GM18511 (cell line): ENCODE measurements at regions not wholly inside any gene's neighbourhood (a gene's known extent, or its start where the extent isn't known, plus 50 kb on each side); places are given as distances from the start of the nearest gene placed in this dataset.

Source experiments
- ATAC-seq: cut with Tn5 transposase; IDR thresholded peaks from one replicate; pipeline ENCODE4 v1.9.1; 2021; ENCODE audit warnings: mild to moderate bottlenecking, moderate library complexity; ENCODE audit not compliant: unreplicated experiment

DNA sequence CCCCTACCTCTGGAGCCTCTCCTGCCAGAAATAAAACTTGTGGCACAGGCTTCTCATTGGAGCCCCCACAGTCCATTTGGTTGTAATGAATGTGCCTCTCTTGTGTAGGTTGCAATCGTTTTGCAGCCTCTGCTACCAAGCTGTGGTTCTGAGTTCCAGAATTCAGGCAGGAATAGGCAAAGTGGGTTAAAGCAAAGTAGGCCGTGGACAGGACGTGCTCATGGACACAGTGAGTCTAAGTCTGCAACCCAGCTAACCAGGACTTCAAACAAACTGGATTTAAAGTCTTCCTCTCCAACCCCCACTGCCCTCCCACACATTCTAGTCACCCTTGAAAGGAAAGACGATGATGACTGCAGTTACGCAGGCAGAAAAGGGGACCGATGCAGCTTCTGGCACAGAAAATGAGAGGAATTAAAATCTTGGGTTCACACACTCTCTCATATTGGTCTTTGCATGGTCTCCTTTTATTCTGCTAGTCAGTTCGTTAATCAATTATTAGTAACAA, 260.0 kb downstream of the PIK3R1 start:
- no peak for ATAC-seq

DNA sequence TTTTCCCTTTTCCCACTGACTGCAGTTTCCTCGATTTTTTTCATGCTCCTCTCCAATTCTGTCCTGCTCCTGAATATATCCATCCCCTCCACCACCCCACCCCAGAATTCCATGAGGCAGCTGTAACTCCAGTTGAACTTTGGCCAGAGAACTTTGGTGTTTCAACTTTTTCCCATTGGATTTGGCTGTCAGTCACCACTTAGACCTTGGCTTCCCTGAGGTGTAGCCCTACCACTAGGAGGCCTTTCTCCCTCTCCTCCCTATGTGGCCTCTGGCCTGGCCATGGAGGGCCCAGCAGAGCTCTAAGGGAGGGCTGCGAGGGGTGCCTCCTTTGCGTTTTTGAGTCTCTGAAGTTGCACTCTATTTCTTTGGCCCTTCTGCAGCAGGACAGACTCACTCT, 261.3 kb downstream of the PIK3R1 start:
- no peak for ATAC-seq

- no peak for ATAC-seq
These were observed 262.9 kb downstream of the PIK3R1 start for GRCh38 chr5:68478301-68479095.

- ATAC-seq, result no peak
These were observed 264.0 kb downstream of the PIK3R1 start for GRCh38 chr5:68479524-68479923.

DNA sequence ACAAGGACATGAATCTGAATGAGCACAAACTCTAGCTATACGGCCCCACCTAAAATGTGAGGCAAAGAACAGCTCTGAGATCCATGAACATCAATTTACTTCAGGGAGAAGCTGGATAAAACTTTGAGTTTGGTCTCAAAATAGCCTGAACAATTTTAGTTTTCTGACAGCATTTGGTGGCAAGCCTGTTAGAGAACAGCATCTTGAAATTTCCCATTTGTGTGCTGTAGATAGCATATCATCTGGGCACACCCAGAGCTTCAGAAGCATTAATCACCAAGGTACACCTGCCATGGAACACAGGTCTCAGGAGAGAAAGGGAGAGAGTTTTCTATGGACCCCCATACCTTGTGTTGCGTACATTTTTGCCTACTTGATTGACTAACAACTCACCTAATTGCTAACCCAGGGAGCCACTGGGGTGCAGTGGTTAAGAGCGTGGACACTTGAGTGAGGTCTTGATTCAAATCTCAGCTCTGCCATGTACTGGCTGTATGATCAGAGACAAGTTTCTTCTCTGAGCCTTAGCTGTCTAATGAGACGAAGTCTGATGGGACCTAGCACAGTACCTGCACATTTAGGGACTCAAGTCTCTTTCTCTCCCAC, 264.9 kb downstream of the PIK3R1 start:
- no peak for ATAC-seq

- no peak for ATAC-seq
These were observed 266.6 kb downstream of the PIK3R1 start for GRCh38 chr5:68482199-68482598.

GRCh38 chr5:68484307-68485068, 268.9 kb downstream of the PIK3R1 start:
- ATAC-seq, result no peak

GRCh38 chr5:68489556-68489955, 274.0 kb downstream of the PIK3R1 start:
- no peak for ATAC-seq

GRCh38 chr5:68490406-68490805, 274.9 kb downstream of the PIK3R1 start:
- no peak for ATAC-seq

DNA sequence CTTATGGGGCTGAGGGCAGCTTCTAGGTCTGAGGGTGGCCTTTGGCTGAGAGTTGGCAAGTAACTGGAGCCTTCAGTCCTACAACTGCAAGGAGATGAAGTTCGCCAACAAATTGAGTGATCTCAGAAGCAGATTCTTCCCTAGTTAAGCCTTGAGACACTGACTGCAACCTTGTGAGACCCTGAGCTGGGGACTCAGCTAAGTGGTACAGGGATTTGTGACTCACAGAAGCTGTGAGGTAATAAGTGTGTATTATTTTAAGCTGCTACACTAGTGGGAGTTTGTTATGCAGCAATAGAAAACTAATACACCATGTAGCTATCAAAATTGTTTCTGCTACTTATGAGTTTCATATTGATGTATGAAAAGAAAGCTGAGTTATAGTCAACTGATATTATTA, 279.2 kb downstream of the PIK3R1 start:
- no peak for ATAC-seq

- ATAC-seq, result no peak
These were observed 284.4 kb downstream of the PIK3R1 start for GRCh38 chr5:68499987-68500386.

DNA sequence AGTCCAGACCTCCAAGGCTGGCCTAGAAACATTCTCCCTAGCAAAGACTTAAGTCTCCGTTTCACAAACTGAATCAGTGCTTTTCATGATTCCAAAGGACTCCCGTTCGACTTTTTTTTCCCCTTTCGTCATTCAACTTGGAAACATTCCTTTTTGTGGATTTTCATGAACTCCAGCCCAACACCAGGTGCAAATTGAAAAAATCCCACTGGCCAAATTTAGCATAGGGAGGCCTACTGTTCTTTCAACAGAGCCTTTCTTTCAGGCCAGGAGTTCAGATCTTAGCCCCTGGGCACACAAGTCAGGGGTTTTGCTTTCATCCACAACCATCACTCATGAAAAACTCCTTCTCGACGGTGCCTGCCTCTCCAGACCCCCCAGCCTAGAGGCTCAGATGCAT, 285.3 kb downstream of the PIK3R1 start:
- no peak for ATAC-seq

GRCh38 chr5:68502531-68502930, 287.0 kb downstream of the PIK3R1 start:
- ATAC-seq, result no peak

DNA sequence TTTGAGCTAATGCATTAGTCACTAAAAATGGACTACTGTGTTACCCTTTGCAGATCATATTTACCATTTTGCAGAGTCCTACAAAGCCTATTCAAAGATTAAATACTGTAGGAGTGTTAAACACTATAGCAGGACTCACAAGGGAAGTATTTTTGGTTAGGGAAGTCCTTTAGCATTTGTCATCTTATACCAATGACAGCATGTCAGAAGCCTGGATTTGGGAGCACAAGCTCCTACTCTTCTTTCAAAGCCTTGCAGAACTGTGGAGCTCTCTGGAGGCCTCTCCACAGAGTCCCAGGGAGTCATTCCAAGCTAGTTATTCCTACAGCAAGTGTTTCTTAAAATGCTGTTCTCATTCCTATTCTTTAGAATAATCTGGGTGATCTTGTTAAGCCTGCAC, 288.8 kb downstream of the PIK3R1 start:
- ATAC-seq, result no peak

- no peak for ATAC-seq
These were observed 290.6 kb downstream of the PIK3R1 start for GRCh38 chr5:68505917-68506860.

DNA sequence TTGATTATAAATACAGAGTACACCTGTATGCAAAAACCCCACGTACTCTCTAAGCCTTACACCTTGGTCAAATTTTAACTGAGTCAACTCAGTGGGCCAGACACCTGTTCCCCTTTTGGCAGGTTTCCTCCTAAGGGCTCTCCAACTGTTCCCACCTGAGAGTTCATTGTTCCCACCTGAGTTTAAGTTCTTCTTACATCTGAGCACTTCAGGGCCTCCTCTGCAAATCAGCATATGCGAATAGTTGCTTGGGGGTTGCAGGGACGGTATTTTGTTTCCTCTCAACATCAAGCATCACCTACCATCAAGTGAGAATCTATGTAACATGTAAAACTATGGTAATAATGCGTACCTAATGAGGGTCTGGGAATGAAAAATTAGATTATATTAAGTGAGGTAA, 300.0 kb downstream of the PIK3R1 start:
- ATAC-seq, result no peak

DNA sequence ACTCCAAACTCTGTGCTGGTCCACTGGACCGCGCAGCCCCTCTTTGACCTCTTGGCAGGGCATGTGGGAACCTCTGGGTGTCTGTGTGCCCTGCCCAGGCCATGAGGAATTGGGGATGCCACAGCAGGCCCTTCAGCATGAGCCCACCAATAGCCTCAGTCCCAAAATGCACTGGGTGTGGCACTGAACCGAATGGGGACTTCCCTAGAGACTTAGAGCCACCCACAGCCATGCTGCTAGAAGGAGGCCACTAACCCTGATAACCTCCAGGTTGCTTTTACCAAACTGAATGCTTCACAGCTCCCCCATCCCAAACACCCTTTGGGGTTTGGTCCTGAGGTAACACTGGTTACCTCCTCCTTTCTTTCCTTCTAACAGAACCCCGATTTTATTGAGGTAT, 302.7 kb downstream of the PIK3R1 start:
- no peak for ATAC-seq

DNA sequence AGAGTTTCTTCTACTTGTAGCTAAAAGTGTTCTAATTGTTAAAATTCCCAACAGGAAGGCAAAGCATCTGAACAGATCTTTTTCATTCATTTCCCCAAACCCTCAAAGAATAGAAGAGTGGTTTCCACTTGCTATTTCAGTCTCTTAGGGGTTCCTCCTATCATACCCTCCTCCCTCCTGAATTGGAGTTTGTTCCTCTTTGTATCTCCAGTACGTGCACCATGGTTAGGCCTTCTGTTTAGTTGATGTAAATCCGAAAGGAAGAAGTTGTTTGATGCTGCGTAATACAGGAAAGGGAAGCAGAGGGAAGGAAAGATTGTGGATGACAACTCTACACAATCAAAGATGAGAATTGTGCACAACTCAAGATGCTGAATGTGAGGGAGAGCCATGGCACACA, 303.6 kb downstream of the PIK3R1 start:
- no peak for ATAC-seq

DNA sequence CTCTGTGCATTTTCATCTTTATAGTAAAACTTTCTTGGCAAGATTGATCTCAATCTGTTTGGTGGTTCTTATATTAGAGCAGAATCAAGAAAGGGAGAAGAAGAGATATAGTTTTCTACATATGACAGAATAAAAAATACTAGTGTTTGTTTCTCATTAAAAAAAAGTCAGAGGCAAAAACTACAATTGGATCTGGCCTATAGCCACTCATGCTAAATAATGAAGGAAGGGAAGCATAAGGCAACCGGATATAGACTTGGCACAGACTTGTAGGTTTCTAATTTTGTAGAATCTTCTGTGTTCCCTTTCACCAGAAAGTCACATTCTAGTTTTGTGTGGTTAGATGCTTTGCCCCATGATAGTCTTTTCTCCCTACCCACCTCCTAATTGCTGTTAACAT, 306.2 kb downstream of the PIK3R1 start:
- ATAC-seq, result no peak

GRCh38 chr5:68522863-68523262, 307.3 kb downstream of the PIK3R1 start:
- ATAC-seq, result no peak

- no peak for ATAC-seq
These were observed 313.3 kb downstream of the PIK3R1 start for GRCh38 chr5:68528821-68529273.
